ENCODE measurements at regions not wholly inside any gene's neighbourhood (a gene's known extent, or its start where the extent isn't known, plus 50 kb on each side); places are given as distances from the start of the nearest gene placed in this dataset.

DNA sequence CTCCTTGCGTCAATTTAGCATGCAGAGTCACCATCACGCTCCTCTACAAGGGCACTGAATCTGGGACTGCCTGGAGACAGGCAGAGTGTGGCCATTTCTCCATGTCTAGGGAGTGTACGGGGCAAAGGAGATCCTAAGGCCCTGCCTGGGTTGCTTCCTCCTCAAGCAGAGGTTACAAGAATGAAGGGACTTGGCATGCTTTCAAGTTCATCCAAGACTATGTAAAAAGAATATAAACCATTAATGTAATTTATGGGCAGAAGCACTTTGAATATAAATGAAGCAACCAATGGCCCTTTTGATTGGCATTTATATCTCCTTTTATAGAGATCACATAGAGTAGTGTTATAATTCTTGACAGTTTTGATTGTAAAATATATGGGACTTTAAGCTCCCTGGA is 137.5 kb downstream of the BTBD3 start:
- TF ChIP-seq POLR2A (IDR thresholded peaks at IDR 0.05) (no peak), EP300 (IDR thresholded peaks at IDR 0.05) (no peak)
- TF ChIP-seq, protein P1, sequence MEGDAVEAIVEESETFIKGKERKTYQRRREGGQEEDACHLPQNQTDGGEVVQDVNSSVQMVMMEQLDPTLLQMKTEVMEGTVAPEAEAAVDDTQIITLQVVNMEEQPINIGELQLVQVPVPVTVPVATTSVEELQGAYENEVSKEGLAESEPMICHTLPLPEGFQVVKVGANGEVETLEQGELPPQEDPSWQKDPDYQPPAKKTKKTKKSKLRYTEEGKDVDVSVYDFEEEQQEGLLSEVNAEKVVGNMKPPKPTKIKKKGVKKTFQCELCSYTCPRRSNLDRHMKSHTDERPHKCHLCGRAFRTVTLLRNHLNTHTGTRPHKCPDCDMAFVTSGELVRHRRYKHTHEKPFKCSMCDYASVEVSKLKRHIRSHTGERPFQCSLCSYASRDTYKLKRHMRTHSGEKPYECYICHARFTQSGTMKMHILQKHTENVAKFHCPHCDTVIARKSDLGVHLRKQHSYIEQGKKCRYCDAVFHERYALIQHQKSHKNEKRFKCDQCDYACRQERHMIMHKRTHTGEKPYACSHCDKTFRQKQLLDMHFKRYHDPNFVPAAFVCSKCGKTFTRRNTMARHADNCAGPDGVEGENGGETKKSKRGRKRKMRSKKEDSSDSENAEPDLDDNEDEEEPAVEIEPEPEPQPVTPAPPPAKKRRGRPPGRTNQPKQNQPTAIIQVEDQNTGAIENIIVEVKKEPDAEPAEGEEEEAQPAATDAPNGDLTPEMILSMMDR (IDR thresholded peaks at IDR 0.05): no peak
